SKM-1 (cell line): ENCODE measurements at regions not wholly inside any gene's neighbourhood (a gene's known extent, or its start where the extent isn't known, plus 50 kb on each side); places are given as distances from the start of the nearest gene placed in this dataset.
A peak's percentile ranks its signal among the peaks of the same experiment; 100 is the strongest.

Experiments used
- DNase-seq: peaks from one replicate; lab custom pipeline; 2025; ENCODE audit not compliant: unreplicated experiment; lab: John Stamatoyannopoulos, UW

GRCh38 chr21:36532769-36533467, 53.0 kb upstream of the CLDN14 start:
- no peak for DNase-seq

DNA sequence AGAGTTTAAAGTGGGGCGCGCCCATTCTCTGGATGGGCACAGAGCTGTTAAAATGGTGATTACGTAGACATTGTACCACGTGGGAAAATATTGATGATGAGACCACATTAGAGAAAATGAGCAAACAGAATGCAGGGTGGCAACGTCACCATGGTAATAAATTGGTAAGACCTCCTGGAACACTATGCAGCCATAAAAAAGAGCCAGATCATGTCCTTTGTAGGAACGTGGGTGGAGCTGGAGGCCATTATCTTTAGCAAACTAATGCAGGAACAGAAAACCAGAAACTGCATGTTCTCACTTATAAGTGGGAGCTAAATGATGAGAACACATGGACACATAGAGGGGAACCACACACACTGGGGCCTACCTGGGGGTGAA, 53.5 kb upstream of the CLDN14 start:
- no peak for DNase-seq

DNA sequence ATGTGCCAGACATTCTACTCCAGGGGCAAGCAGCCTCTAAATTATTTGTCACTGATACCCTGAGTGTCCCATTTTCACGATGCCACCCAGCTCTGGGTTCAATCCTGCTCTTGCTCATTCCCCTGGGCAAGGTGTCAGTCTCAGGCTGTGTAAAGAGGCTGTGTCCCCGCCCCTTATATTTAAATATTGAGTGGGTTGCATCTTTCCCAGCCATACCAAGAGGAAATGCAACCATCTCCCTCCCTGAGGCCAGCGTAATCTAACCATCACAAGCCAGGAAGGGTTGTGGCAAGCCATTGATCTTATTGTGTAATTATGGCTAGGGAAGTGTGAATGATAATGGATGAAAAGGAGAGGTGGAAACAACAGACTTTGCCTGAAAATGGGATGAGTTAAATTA, 54.7 kb upstream of the CLDN14 start:
- no peak for DNase-seq

DNA sequence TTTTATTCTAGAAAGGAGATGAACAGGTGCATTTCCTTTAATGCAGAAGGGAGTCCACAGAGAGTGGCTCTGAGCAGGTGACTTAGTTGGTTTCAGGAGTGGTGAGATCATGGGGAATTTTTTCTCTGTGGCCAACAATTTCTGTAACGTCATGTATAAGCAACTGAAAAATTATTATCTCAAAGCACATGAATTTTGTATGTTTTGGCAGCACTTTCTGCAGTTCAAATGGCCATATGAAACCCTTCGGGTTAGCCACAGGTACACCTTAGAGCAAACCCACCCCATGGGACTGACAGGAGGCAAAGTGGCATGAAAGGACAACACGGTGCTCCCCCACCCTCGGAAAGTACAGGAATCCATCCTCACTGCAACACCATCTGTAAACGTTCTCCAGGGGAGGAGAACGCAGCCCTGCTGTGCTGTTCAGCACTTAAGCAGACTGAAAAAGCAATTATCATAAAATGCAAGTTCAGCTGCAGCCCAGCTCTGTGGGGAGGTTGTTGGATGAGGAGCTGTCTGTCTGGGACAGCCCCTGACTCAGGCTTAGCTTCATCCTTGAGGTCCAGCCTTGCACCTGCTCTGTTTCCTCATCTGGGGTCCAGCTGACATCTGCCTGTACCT, 55.8 kb upstream of the CLDN14 start:
- DNase-seq = no peak

- no peak for DNase-seq
Measured at GRCh38 chr21:36538761-36539160, 58.8 kb upstream of the CLDN14 start.

GRCh38 chr21:36539434-36540150, 59.7 kb upstream of the CLDN14 start:
- DNase-seq = no peak

DNA sequence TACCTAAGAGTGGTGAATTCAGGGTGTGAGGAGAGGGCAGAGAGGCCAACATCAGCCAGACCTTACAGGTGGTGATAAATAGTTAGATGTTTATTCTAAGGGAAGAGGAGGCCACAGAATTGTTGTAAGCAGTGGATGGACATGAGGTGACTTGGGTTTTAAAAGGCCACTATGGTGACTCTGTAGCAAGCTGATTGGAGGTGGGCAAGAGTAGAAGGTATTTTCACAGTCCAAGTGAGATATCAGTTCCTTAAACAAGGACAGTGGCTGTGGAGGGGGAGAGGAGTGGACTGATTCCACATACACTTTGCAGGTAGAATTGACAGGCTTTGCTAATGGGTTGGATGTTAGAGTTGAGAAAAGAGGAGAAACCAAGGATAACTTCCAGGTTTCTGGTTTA, 60.8 kb upstream of the CLDN14 start:
- no peak for DNase-seq

DNA sequence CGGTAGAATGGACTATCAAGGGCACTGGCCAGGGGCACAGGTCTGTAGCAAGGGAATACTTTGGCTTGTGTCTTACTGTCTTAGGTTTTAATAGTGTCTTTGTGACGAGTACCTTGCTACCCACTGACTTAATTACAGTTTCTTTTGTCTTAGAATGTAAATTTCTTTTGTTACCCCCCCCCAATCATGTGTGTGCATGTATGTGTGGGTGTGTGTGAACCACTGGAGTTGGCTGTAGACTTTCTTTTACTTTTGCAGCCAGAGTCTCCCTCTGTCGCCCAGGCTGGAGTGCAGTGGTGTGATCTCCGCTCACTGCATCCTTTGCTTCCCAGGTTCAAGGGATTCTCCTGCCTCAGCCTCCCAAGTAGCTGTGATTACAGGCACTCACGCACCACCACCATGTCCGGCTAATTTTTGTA, 61.8 kb upstream of the CLDN14 start:
- DNase-seq = no peak

- DNase-seq = no peak
Measured at GRCh38 chr21:36542312-36543101, 62.6 kb upstream of the CLDN14 start.

- DNase-seq = no peak
Measured at GRCh38 chr21:36543924-36544323, 64.0 kb upstream of the CLDN14 start.

DNA sequence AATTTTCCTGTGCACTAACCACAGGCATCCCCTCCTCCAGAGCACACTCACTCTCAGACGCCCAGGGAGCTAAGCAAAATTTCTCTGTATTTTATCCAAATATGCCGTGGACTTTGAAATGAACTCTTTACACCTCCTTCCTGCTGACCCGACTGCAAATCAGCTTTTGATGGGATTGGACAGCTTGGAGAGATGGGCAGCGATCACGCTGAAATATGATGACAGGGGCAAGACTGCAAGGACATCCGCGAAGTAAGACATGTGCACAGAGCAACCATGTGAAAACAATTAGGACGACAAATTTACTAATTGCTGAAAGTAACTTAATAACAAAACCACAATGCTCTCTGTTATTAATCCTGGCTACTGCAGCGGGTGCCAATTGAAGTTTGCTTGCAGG, 64.6 kb upstream of the CLDN14 start:
- DNase-seq = no peak

DNA sequence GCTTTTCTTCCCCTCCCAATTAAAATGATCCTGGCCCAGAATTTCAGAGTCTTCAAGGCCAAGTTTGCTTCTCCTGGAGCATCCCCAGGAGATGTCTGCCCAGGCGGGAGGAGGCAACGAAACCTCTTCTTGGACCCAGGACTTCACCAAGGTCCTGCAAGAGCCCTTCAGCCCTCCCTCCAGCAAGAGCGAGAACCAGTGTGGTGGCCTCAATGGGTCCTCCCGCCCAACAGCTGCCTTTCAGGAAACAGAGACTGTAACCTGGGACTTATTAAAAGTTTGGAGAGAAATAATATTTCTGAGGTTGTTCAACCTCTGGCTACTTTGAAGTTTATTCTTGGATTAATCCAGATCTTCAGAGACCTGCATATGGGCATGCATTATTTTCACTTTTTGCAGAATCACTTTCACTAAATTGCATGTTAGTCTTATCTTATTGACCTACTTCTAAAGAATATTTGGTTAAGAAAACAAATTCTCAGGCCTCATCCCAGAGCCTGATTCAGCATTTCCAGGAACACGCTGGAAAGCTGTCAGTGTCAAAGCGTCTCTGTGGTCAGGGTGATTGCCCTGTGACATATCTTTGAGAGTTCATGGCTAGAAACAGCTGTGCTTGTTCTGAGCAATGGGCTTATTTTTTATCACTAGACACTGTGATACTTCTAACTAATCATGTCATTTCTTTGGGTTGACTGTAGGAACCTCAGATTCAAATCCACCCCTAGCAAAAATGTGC, 66.0 kb upstream of the CLDN14 start:
- DNase-seq = no peak

GRCh38 chr21:36547464-36547863, 67.5 kb upstream of the CLDN14 start:
- DNase-seq = no peak

DNA sequence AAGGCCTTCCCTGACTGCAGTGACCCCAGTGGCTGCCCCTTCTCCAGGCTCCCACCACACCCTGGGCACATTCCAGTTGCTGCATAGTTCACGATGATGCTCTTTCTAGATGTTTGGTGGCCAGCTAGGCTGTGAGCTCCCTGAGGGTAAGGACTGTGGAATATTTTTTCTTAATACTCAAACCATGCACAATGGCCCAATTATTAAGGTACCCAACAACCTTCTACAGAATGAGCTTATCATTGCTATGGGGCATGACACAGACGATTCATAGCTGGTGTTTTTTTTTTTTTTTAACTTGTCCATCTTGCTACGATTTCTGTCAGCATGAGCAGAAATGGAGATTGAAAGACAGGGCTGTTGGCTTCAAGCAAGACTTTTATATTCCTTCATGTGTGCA, 68.9 kb upstream of the CLDN14 start:
- no peak for DNase-seq

- DNase-seq = no peak
Measured at GRCh38 chr21:36549470-36549869, 69.5 kb upstream of the CLDN14 start.

DNA sequence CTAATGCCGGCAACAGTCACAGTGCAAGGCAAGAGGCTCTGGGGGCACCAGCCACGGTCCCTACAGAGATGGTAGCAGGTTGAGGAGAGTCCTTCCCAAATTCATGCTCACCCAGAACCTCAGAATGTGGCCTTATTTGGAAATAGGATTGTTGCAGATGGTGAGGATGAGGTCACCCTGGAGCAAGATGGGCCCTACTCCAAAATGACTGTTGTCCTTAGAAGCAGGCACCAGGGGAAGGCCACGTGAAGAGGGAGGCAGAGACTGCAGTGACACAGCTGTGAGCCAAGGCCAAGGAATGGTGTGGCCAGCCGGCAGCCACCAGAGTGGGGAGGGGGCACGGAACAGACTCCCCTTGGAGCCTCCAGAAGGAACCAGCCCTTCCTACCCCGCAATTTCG, 70.8 kb upstream of the CLDN14 start:
- DNase-seq = no peak

GRCh38 chr21:36551321-36551720, 71.4 kb upstream of the CLDN14 start:
- no peak for DNase-seq

- DNase-seq = peak; percentile 1
Measured at GRCh38 chr21:36551731-36552433, 72.0 kb upstream of the CLDN14 start.

DNA sequence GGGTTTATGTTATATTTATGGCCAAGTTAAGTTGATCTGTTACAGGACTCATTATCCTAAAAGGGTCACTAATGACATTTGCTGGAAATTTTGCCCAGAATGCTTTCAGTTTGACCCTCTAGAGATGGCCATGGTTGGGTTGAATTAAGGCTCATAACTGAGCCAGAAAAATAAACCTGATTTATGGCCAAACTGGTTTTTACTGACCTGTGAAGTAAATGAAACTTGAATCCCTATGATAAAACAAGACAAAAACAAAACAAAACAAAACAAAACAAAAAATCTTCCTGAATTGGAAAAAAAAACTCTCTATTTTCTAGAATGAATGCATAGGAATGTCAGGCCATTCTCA, 72.5 kb upstream of the CLDN14 start:
- no peak for DNase-seq

DNA sequence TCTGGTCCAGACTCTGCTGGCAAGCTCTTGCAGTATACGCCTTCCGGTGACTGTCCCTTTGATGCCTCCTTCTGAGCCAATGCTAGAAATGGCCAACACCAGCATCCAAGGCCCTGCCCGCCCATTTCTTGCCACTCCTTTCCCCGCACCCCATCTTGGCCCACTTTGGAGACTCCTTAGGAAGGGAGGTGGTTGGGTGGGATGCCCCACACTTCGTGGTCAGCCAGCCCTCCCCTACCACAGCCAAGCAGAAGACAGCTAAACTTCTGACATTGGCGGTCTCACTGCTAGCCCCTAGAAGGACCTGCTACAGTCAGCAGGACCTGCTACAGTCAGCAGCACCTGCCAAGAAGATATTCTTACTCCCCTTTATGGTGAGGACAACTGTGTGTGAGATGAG, 73.5 kb upstream of the CLDN14 start:
- DNase-seq = no peak
